Activated CD4-positive, alpha-beta T cell treated with anti-CD3 and anti-CD28 coated beads, Interleukin-2, amount 10 ng/mL, durations not matched to agents 7 days and 5 days (primary cell): ENCODE measurements at regions not wholly inside any gene's neighbourhood (a gene's known extent, or its start where the extent isn't known, plus 50 kb on each side); places are given as distances from the start of the nearest gene placed in this dataset.

Experiments used
- CTCF ChIA-PET: fragments of 350-600 bp; sonication (Branson Sonifier 250); formaldehyde crosslinking; loops from one replicate; lab custom pipeline; 2021; ENCODE audit warnings: antibody characterized with exemption; lab: Charles Lee
- POLR2A ChIA-PET: fragments of 350-600 bp; sonication (Branson Sonifier 250); formaldehyde crosslinking; loops from one replicate; lab custom pipeline; 2021; ENCODE audit warnings: antibody characterized with exemption; lab: Charles Lee
- DNase-seq: peaks from one replicate; pipeline ENCODE4 v3.0.0-alpha.2; 2020
- H3K27ac Mint-ChIP-seq: one replicate; pipeline ENCODE4 v1.8.0; 2021; ENCODE audit warnings: mild to moderate bottlenecking, moderate library complexity, mixed read lengths
- H3K27me3 Mint-ChIP-seq: one replicate; pipeline ENCODE4 v1.8.0; 2021; ENCODE audit warnings: mixed read lengths
- H3K36me3 Mint-ChIP-seq: one replicate; pipeline ENCODE4 v1.8.0; 2021; ENCODE audit warnings: low read depth, mixed read lengths
- H3K4me1 Mint-ChIP-seq: one replicate; pipeline ENCODE4 v1.8.0; 2021; ENCODE audit warnings: mixed read lengths
- H3K4me3 Mint-ChIP-seq: one replicate; pipeline ENCODE4 v1.8.0; 2021; ENCODE audit warnings: mild to moderate bottlenecking, moderate library complexity, mixed read lengths
- H3K9me3 Mint-ChIP-seq: one replicate; pipeline ENCODE4 v1.8.0; 2021; ENCODE audit warnings: mixed read lengths

GRCh38 chr9:135308821-135309762 is 170.5 kb upstream of the PPP1R26 start:
- peaks cover 3% of the 10 kb centered on the region for H3K9me3 Mint-ChIP-seq
- DNase-seq, result peak; percentile 3
- no peaks in the 10 kb centered on the region for H3K4me1 Mint-ChIP-seq
- ChIA-PET POLR2A (no interaction called here), CTCF (no interaction called here)
- peaks cover 4% of the 10 kb centered on the region for H3K27me3 Mint-ChIP-seq
- H3K36me3 Mint-ChIP-seq, result no peaks in the 10 kb centered on the region
- H3K27ac Mint-ChIP-seq, result no peak overlapping the region
- H3K4me3 Mint-ChIP-seq, result no peak overlapping the region

- H3K9me3 Mint-ChIP-seq, result peaks cover 3% of the 10 kb centered on the region
- peak; percentile 3 for DNase-seq
- no peak overlapping the region for H3K27ac Mint-ChIP-seq
- no peaks in the 10 kb centered on the region for H3K4me1 Mint-ChIP-seq
- CTCF ChIA-PET, result no interaction called here
- POLR2A ChIA-PET, result no interaction called here
- H3K36me3 Mint-ChIP-seq, result no peaks in the 10 kb centered on the region
- peaks cover 4% of the 10 kb centered on the region for H3K27me3 Mint-ChIP-seq
- no peak overlapping the region for H3K4me3 Mint-ChIP-seq
These were observed 169.8 kb upstream of the PPP1R26 start for GRCh38 chr9:135309763-135310125.

GRCh38 chr9:135310134-135310533 is 169.4 kb upstream of the PPP1R26 start:
- Mint-ChIP-seq H3K36me3 (no peaks in the 10 kb centered on the region), H3K4me3 (no peak overlapping the region), H3K9me3 (peaks cover 3% of the 10 kb centered on the region), H3K4me1 (no peaks in the 10 kb centered on the region), H3K27me3 (peaks cover 4% of the 10 kb centered on the region), H3K27ac (no peak overlapping the region)
- POLR2A ChIA-PET, result no interaction called here
- CTCF ChIA-PET, result no interaction called here
- peak; percentile 2 for DNase-seq

GRCh38 chr9:135315572-135315971 is 164.0 kb upstream of the PPP1R26 start:
- no peak for DNase-seq
- POLR2A ChIA-PET, result no interaction called here
- Mint-ChIP-seq H3K27me3 (peaks cover 5% of the 10 kb centered on the region), H3K36me3 (no peaks in the 10 kb centered on the region), H3K4me1 (no peaks in the 10 kb centered on the region), H3K9me3 (peaks cover 3% of the 10 kb centered on the region), H3K27ac (no peak overlapping the region), H3K4me3 (no peak overlapping the region)
- CTCF ChIA-PET, result no interaction called here

GRCh38 chr9:135320331-135320730 is 159.3 kb upstream of the PPP1R26 start:
- Mint-ChIP-seq H3K9me3 (no peaks in the 10 kb centered on the region), H3K27ac (no peak overlapping the region), H3K36me3 (no peaks in the 10 kb centered on the region), H3K27me3 (peaks cover 1% of the 10 kb centered on the region), H3K4me1 (no peaks in the 10 kb centered on the region), H3K4me3 (no peak overlapping the region)
- no peak for DNase-seq
- ChIA-PET POLR2A (no interaction called here), CTCF (interaction anchor here (0.7 kb wide), 1 partner anchor 22 kb away, joined by 3 read pairs; no protein-coding TSS in a partner anchor)

GRCh38 chr9:135320943-135321342 is 158.6 kb upstream of the PPP1R26 start:
- no peaks in the 10 kb centered on the region for H3K36me3 Mint-ChIP-seq
- H3K27me3 Mint-ChIP-seq, result peaks cover 1% of the 10 kb centered on the region
- POLR2A ChIA-PET, result no interaction called here
- H3K27ac Mint-ChIP-seq, result no peak overlapping the region
- no peaks in the 10 kb centered on the region for H3K4me1 Mint-ChIP-seq
- CTCF ChIA-PET, result no interaction called here
- H3K4me3 Mint-ChIP-seq, result no peak overlapping the region
- no peaks in the 10 kb centered on the region for H3K9me3 Mint-ChIP-seq
- DNase-seq, result no peak

GRCh38 chr9:135321580-135321979 is 158.0 kb upstream of the PPP1R26 start:
- Mint-ChIP-seq H3K27me3 (peaks cover 1% of the 10 kb centered on the region), H3K9me3 (no peaks in the 10 kb centered on the region), H3K4me3 (no peak overlapping the region), H3K36me3 (no peaks in the 10 kb centered on the region), H3K27ac (no peak overlapping the region), H3K4me1 (no peaks in the 10 kb centered on the region)
- DNase-seq, result no peak
- ChIA-PET POLR2A (no interaction called here), CTCF (no interaction called here)

- Mint-ChIP-seq H3K27ac (no peak overlapping the region), H3K36me3 (no peaks in the 10 kb centered on the region), H3K4me3 (no peak overlapping the region), H3K9me3 (no peaks in the 10 kb centered on the region), H3K27me3 (peaks cover 3% of the 10 kb centered on the region), H3K4me1 (no peaks in the 10 kb centered on the region)
- DNase-seq, result no peak
- ChIA-PET CTCF (no interaction called here), POLR2A (no interaction called here)
These were observed 155.3 kb upstream of the PPP1R26 start for GRCh38 chr9:135324329-135324728.

GRCh38 chr9:135326141-135326540 is 153.4 kb upstream of the PPP1R26 start:
- H3K36me3 Mint-ChIP-seq, result no peaks in the 10 kb centered on the region

GRCh38 chr9:135326633-135327152 is 152.9 kb upstream of the PPP1R26 start:
- CTCF ChIA-PET, result interaction anchor here (1.1 kb wide), 1 partner anchor 9 kb away, joined by 3 read pairs; no protein-coding TSS in a partner anchor
- no peaks in the 10 kb centered on the region for H3K36me3 Mint-ChIP-seq
- no peak overlapping the region for H3K27ac Mint-ChIP-seq
- H3K27me3 Mint-ChIP-seq, result peaks cover 3% of the 10 kb centered on the region
- H3K9me3 Mint-ChIP-seq, result no peaks in the 10 kb centered on the region
- H3K4me1 Mint-ChIP-seq, result no peaks in the 10 kb centered on the region
- no peak for DNase-seq
- no peak overlapping the region for H3K4me3 Mint-ChIP-seq
- POLR2A ChIA-PET, result no interaction called here

More at GRCh38 chr9:135326141-135326540, 153.4 kb upstream of the PPP1R26 start:
- no peaks in the 10 kb centered on the region for H3K9me3 Mint-ChIP-seq
- CTCF ChIA-PET, result interaction anchor here (1.1 kb wide), 1 partner anchor 10 kb away, joined by 3 read pairs; no protein-coding TSS in a partner anchor
- no peak for DNase-seq
- H3K27me3 Mint-ChIP-seq, result peaks cover 3% of the 10 kb centered on the region
- no peaks in the 10 kb centered on the region for H3K4me1 Mint-ChIP-seq
- H3K4me3 Mint-ChIP-seq, result no peak overlapping the region
- POLR2A ChIA-PET, result no interaction called here
- no peak overlapping the region for H3K27ac Mint-ChIP-seq

GRCh38 chr9:135328485-135329417 is 150.8 kb upstream of the PPP1R26 start:
- H3K4me3 Mint-ChIP-seq, result no peak overlapping the region
- no peaks in the 10 kb centered on the region for H3K9me3 Mint-ChIP-seq
- H3K4me1 Mint-ChIP-seq, result no peaks in the 10 kb centered on the region
- H3K27me3 Mint-ChIP-seq, result peaks cover 3% of the 10 kb centered on the region
- DNase-seq, result no peak
- no peak overlapping the region for H3K27ac Mint-ChIP-seq
- H3K36me3 Mint-ChIP-seq, result no peaks in the 10 kb centered on the region
- POLR2A ChIA-PET, result no interaction called here
- CTCF ChIA-PET, result no interaction called here

GRCh38 chr9:135329571-135330306 is 149.8 kb upstream of the PPP1R26 start:
- DNase-seq, result no peak
- no peak overlapping the region for H3K4me3 Mint-ChIP-seq
- no peak overlapping the region for H3K27ac Mint-ChIP-seq
- no peaks in the 10 kb centered on the region for H3K36me3 Mint-ChIP-seq
- no peaks in the 10 kb centered on the region for H3K9me3 Mint-ChIP-seq
- CTCF ChIA-PET, result no interaction called here
- H3K27me3 Mint-ChIP-seq, result peaks cover 3% of the 10 kb centered on the region
- POLR2A ChIA-PET, result no interaction called here
- H3K4me1 Mint-ChIP-seq, result no peaks in the 10 kb centered on the region
